GM21619 (cell line): ENCODE measurements at regions not wholly inside any gene's neighbourhood (a gene's known extent, or its start where the extent isn't known, plus 50 kb on each side); places are given as distances from the start of the nearest gene placed in this dataset.
"Not testable (repeated sequence)": the region's sequence is repeated elsewhere in the genome, so short reads cannot be mapped to it uniquely, and the experiment has no call there.

Source experiments
- ATAC-seq: cut with Tn5 transposase; IDR thresholded peaks from one replicate; pipeline ENCODE4 v1.9.1; 2021; ENCODE audit not compliant: unreplicated experiment

GRCh38 chr10:121356183-121356582 is 242.1 kb downstream of the FGFR2 start:
- no peak for ATAC-seq

DNA sequence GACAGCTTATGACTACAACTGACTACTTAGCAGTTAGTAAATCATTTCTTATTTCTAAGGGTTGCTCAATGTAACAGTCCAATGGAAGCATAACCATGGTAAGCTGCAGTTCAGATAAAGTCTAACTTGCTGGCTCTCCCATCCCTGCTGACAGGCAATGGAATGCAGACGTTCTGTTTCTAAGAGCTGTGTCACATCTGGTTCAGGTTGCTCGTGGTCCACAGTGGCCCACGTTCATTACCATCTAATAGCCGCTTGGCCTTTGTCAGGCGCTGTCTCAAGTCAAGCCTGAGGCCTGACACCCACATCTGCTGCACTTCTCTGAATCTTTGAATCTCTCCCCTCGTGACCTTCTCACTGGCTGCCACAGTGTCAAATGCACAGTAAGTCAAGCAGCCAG is 240.8 kb downstream of the FGFR2 start:
- no peak for ATAC-seq

DNA sequence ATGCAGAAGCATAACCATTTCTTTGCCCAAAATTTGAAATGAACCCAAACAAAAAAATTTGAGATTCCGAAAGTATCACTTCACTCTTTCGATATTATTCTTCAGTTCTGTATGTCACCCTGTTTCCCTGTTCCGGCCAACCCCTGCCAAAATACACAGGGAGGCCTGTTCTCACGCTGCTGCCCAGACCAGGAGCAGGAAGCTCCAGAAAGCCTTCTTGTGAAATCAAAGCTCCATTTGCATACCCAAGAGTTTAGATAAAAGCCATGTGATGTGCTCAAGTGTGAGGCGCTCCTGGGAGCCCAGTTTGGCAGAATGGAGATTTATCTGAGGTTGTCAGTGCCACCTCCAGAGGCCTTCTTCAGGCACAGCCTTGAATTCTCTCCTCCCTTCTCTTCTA is 236.2 kb downstream of the FGFR2 start:
- no peak for ATAC-seq

GRCh38 chr10:121365566-121365965 is 232.7 kb downstream of the FGFR2 start:
- ATAC-seq = no peak

DNA sequence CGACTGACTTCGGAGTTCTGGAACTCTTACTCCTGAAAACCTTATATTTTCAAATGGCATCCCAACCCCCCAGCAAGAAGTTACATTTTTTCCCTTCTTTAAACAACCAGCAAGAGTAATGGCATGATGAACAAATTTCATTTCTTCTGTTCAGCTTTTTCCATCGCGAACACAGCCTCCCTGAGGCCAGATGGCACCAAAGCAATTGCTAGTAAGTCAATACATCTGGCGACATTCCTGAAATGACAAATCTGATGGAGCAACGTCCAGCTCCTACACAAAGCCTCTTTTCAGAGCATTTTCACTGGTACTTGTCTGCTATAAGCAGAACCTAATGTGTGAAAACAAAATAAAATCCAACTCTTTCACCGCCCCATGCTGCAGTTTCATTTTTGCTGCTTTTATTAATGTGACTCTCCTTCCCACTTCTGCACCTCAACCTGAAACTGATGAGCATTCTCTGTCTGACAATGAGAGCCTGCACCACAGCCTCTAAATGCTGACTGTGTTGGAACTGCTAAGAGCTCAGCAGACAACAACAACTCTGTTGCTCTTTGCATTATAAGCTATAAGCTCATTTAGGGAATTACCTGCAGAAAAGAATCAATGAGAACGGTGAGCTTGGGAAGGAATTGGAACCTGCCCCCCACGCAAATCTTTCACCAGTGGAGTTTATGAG is 229.8 kb downstream of the FGFR2 start:
- ATAC-seq = no peak

DNA sequence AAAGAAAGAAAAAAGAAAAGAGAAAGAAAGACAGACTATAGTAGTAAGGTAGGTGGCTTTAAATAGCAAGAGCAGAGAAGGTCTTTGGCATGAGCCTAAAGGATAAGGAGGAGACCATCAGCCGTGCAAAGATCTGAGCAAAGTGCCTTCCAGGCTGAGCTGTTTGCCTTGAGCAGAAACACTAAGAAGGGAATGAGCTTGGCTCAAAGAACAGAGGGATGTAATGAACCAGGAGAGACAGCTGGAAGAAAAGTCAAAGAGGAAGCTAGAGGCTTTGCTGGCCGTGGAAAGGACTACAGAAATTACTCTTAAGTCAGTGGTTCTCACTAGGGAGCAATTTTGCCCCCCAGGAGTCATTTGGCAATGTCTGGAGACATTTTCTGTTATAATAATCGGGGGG is 228.6 kb downstream of the FGFR2 start:
- ATAC-seq = no peak

DNA sequence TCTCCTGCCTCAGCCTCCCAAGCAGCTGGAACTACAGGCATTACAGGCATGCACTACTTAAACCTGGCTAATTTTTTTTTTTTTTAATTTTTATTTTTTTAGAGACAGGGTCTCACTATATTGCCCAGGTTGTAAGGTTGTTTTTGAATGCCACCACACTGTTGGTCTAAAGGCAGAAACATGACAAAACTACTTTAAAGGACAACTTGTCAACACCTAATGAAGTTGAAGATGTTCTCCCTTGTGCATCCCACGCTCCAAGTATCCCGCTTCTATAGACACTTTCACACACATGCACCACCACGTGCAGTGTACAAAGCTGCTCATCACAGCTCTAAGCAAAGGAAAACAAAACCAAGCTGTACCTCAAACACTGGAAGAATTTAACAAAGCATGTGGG is 226.4 kb downstream of the FGFR2 start:
- no peak for ATAC-seq

DNA sequence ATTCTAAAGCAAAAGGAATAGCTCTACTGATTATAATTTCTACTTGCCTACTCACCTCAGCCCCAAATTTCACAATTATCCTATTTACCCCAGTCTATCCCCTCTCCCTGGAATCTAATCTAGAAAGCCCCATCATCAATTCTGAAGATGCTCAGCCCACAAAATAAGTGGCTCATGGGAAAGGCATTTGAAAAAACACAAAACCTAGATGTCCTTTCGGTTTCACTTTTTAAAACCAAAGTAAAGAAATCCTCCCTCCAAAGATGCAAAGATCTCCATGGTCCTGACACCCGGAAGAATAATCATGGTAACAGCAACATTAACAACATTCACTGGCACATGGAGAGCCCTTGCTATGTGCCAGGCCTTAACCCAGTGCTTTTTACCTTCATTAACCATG is 224.8 kb downstream of the FGFR2 start:
- no peak for ATAC-seq

DNA sequence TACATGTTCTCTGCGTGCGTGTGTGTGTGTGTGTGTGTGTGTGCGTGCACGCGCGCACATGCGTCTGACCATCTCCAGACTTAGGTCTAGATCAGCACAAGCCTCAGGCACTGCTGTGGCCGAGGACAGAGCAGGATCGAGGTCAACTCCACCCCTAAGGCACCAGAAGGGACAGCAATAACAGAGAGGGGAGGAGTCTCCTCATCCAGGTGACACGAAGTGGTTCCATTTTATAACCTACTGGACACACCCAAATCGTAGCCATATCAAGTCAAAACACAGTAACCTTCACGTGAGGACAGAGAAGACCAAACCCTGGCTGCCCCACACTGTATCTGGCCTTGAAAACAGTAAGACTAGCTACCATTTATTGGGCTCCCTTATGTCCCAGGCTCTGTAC is 224.1 kb downstream of the FGFR2 start:
- no peak for ATAC-seq

GRCh38 chr10:121375172-121375571 is 223.1 kb downstream of the FGFR2 start:
- no peak for ATAC-seq

- ATAC-seq = no peak
These were observed 219.9 kb downstream of the FGFR2 start for GRCh38 chr10:121378251-121378801.

GRCh38 chr10:121379013-121379412 is 219.2 kb downstream of the FGFR2 start:
- no peak for ATAC-seq

DNA sequence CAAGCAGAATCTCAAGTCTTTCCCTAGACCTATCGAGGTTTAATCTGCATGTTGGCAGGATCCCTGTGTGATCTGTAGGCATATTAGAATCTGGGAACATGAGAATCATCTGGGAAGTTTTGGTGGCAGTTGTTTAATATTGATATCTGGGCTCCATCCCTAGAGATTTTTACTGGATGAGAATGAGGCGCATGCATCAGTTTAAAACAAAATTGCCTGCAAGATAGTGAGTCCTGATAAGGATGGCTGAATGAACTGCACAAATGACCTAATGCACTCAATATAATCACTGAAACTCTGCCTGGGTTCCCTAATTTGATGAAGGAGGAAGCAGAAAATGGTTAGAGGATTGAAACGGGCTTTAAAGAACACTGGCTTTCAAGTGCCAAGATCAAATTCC is 218.0 kb downstream of the FGFR2 start:
- no peak for ATAC-seq

DNA sequence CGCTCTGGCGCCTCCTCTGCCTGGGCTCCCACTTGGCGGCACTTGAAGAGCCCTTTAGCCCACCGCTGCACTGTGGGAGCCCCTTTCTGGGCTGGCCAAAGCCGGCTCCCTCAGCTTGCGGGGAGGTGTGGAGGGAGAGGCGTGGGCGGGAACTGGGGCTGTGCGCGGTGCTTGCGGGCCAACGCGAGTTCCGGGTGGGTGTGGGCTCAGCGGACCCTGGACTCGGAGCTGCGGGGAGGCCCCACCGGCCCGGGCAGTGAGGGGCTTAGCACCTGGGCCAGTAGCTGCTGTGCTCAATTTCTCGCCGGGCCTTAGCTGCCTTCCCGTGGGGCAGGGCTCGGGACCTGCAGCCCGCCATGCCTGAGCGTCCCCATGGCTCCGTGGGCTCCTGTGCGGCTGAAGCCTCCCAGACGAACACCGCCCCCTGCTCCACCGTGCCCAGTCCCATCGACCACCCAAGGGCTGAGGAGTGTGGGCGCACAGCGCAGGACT is 216.2 kb downstream of the FGFR2 start:
- ATAC-seq = not testable (repeated sequence)

DNA sequence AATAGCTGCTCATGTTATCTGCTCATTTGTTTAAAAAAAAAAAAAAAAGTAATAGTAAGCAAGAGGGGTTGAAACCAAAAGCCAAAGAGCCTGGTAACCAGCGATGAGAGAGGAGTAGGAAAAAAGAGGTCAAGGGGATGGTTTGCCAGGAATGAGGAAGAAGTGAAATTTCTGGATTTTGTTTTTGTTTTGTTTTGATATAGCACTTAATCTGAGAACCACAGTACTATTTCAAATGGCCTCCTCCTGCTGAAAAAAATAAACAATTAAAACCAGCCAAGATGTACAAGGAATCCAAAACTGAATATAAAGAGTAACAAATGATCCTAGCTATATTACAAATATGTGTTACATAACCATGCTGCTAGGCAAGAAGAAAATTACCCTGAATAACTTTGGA is 213.1 kb downstream of the FGFR2 start:
- ATAC-seq = no peak

DNA sequence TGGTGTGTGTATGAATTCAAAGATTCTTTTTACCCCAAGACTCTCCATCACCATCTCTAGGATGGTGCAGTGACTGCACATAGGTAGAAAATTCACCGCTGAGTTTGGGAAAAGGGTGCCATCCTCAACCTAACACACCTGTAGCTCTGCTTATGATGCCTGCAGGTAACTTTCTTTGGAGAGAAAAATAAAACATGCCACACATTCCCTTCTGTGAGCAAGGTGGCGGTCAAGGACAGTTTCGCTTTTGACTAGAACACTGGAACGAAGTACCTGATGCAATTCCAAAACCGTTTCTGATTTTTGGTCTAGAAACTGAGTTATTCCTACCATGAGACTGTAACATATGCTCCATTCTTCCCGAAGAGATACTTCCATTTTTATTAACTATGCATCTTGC is 205.6 kb downstream of the FGFR2 start:
- ATAC-seq = no peak

DNA sequence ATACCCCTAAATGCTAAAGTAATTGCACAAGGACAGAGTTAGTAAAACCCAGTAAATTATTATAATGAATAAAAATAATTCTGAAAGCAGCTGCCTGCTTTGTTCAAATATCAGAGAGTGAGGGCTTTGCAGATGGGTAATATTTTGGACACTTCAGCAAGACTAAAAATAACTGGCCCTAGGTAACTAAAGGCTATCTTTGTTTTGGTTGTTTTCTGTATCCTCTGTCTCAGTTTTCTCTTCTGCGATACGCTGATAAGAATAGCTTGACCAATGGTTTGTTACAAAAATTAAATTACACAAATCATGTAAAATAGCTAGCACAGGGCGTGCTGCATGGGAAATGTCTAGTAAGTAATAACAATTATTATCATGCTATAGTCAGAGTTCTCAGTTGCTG is 204.7 kb downstream of the FGFR2 start:
- ATAC-seq = no peak

- ATAC-seq = not testable (repeated sequence)
These were observed 197.7 kb downstream of the FGFR2 start for GRCh38 chr10:121400507-121400906.

GRCh38 chr10:121403527-121403926 is 194.7 kb downstream of the FGFR2 start:
- no peak for ATAC-seq

DNA sequence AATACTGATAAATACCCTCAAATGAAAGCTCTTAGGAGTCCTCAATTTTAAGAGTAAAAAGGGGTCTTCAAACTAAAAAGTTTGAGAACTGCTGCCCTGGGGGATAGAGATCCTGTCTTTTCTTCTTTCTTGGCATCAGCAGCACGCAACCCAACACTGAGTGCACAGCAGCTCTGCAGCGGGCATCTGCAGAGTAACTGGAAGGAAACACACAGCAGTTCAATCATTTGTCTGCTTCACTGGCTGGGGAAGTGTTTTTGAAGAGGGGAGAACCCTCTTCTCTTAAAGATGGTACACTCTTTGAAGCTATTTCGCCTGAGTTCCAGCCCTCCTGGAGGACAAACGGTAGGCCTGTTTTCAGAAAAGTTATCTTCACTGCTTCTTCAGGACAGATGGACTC is 193.6 kb downstream of the FGFR2 start:
- no peak for ATAC-seq

DNA sequence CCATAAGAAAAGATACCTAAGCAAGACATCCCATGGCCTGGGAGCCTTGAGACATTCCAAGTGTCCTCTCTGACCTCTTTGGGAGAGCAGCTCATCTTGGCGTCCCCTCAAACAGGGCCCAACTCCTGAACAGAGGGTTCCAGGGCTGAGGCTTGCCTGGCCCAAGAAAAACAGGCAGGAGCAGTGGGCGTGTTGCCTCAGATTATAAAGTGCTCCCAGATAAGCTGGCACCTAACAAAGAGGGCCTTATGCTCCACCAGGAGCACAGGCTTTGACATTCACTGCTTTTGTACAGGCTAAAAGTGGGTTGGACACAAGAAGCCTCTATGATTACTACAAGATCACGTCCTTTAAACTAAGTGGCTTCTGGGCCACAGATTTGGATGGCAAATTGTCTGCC is 193.1 kb downstream of the FGFR2 start:
- ATAC-seq = no peak

GRCh38 chr10:121405549-121405948 is 192.7 kb downstream of the FGFR2 start:
- ATAC-seq = no peak

DNA sequence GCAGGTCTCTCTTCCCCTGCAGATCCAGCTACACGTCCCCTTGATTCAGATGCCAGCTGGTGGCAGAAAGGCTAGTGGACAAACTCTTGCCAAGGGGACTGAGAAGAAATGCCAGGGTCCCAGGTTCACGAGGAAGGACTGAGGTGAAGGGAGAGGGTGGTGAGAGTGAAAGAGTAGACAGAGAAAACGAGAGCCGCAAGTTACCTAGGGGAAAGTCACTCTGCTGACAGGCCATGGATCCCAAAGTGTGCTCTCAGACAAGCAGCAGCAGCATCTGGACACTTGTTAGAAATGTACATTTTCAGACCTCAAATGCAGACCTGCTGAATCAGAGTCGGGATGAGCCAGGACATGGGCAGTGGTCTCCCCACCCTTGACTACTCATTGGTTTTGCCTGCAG is 192.3 kb downstream of the FGFR2 start:
- no peak for ATAC-seq
